Vagina (tissue), 2 donors: ENCODE measurements at regions not wholly inside any gene's neighbourhood (a gene's known extent, or its start where the extent isn't known, plus 50 kb on each side); places are given as distances from the start of the nearest gene placed in this dataset.

Experiments
- DNase-seq, 2 donors: peaks; one replicate each; pipeline ENCODE4 v3.0.0-alpha.2; 2017; ENCODE audit errors: extremely low spot score in 2 of 2
- H3K27ac ChIP-seq: fragments of 200-600 bp; sonication (generic); one replicate; pipeline ENCODE4 v1.5.1; 2019
- H3K27me3 ChIP-seq: fragments of 200-600 bp; sonication (generic); one replicate; pipeline ENCODE4 v1.5.1; 2019
- H3K36me3 ChIP-seq, 2 donors: fragments of 200-600 bp; sonication (generic); one replicate each; pipeline ENCODE4 v1.5.1; 2017 to 2019
- H3K4me1 ChIP-seq: fragments of 200-600 bp; sonication (generic); one replicate; pipeline ENCODE4 v1.5.1; 2019
- H3K4me3 ChIP-seq, 2 donors: fragments of 200-600 bp; sonication (generic); 1 replicate in 1 of 2; 2 replicates in 1 of 2; pipeline ENCODE4 v1.5.1; 2016 to 2019
- H3K9me3 ChIP-seq: fragments of 200-600 bp; sonication (generic); one replicate; pipeline ENCODE4 v1.5.1; 2019
- POLR2A ChIP-seq, 2 donors: fragments of 450-650 bp; IDR thresholded peaks; one replicate each; pipeline ENCODE4 v1.6.1; 2017; ENCODE audit warnings: antibody characterized with exemption in 2 of 2, mild to moderate bottlenecking in 2 of 2, moderate library complexity in 2 of 2
- POLR2AphosphoS5 ChIP-seq, 2 donors: sonication (generic); formaldehyde crosslinking; IDR thresholded peaks; one replicate each; pipeline ENCODE4 v1.9.0; 2017; ENCODE audit warnings: antibody characterized with exemption in 2 of 2, mild to moderate bottlenecking in 2 of 2, low read depth in 1 of 2; ENCODE audit not compliant: insufficient read depth in 1 of 2
- intact Hi-C: fragments of 100-400 bp; cut with DNase I; formaldehyde crosslinking; loops from one replicate; pipeline ENCODE4 v1.15.1; 2023
- TF ChIP-seq, protein P1 (sequence below), 3 experiments: fragments of 450-650 bp in 2 of 3; fragments of 200-600 bp in 1 of 3; sonication (generic) in 1 of 3; IDR thresholded peaks; one replicate each; pipeline ENCODE4 v1.5.1; 2017 to 2019; ENCODE audit warnings: antibody characterized with exemption in 3 of 3, mild to moderate bottlenecking in 2 of 3, moderate library complexity in 2 of 3

DNA sequence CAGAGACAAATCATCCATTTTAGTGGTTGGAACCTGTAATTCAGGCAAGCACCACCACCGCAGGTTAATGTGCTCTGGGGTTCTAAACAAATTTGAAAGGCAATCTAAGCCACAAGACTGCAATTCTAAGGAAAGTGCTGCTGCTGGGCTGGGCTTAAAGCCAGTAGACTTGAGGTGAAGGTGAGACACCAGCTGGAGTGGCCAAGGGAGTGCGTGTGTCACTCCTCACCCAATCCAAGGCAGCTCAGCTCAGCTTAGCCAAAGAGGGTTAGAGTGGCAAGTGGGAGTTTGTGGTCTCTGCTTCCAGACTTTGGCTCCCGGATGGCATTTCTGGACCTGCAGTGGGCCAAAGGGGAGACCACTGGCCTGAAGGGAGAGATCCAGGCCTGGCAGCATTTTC is 1655.6 kb downstream of the SI start:
- Histone ChIP-seq H3K27ac (no peak overlapping the region), H3K36me3 (no peaks in the 10 kb centered on the region), H3K9me3 (no peaks in the 10 kb centered on the region), H3K27me3 (no peaks in the 10 kb centered on the region), H3K4me1 (no peaks in the 10 kb centered on the region), H3K4me3 (no peak overlapping the region)
- intact Hi-C loops, result no loop called here
- DNase-seq, result no peak
- no peak for TF ChIP-seq POLR2AphosphoS5 (IDR thresholded peaks at IDR 0.05; ENCODE audit: insufficient read depth in 1 of 2, low read depth in 1 of 2)
- no peak for TF ChIP-seq POLR2A (IDR thresholded peaks at IDR 0.05)
- TF ChIP-seq, protein P1, sequence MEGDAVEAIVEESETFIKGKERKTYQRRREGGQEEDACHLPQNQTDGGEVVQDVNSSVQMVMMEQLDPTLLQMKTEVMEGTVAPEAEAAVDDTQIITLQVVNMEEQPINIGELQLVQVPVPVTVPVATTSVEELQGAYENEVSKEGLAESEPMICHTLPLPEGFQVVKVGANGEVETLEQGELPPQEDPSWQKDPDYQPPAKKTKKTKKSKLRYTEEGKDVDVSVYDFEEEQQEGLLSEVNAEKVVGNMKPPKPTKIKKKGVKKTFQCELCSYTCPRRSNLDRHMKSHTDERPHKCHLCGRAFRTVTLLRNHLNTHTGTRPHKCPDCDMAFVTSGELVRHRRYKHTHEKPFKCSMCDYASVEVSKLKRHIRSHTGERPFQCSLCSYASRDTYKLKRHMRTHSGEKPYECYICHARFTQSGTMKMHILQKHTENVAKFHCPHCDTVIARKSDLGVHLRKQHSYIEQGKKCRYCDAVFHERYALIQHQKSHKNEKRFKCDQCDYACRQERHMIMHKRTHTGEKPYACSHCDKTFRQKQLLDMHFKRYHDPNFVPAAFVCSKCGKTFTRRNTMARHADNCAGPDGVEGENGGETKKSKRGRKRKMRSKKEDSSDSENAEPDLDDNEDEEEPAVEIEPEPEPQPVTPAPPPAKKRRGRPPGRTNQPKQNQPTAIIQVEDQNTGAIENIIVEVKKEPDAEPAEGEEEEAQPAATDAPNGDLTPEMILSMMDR (IDR thresholded peaks at IDR 0.05), result no peak

DNA sequence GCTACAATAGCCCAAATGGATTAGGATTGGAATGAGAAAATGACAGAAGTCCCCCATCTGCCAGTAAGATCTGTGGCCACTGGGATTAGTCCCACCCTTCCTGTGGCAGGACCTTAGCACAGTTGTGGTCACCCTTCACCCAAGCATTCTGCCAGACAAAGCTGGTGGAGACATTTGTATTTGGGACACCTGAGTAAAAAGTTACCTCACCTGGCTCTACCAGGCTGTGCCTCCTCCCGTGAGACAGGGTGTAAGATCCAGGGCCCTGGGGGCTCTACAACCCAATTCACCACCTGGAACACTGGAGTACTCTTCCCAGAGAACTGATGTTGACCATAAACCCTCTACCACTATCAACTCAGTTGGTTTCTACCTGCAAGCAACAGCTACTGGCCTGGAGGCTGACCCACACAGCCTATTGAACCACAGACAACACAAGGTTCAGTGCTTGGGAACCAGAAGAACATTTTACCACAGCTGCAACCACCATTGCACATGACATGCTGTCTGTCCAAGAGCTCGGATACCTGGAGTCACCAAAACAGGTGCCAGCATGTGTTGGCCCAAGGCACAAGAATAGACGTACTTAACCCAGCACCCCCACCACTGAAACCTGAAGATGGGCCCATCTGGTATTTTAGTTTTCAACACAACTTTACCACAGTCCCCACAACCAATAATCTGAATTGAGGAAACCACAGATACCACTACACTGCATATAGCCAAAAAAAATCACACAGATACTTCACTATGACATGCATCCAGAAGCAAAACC is 1686.7 kb downstream of the SI start:
- H3K27ac ChIP-seq, result no peak overlapping the region
- no peaks in the 10 kb centered on the region for H3K4me1 ChIP-seq
- H3K4me3 ChIP-seq, result no peak overlapping the region
- H3K9me3 ChIP-seq, result no peaks in the 10 kb centered on the region
- H3K36me3 ChIP-seq, result no peaks in the 10 kb centered on the region
- intact Hi-C loops, result no loop called here
- TF ChIP-seq POLR2AphosphoS5 (IDR thresholded peaks at IDR 0.05; ENCODE audit: insufficient read depth in 1 of 2, low read depth in 1 of 2) (no peak), POLR2A (IDR thresholded peaks at IDR 0.05) (no peak)
- TF ChIP-seq, protein P1 (IDR thresholded peaks at IDR 0.05), result no peak
- H3K27me3 ChIP-seq, result no peaks in the 10 kb centered on the region
- no peak for DNase-seq

DNA sequence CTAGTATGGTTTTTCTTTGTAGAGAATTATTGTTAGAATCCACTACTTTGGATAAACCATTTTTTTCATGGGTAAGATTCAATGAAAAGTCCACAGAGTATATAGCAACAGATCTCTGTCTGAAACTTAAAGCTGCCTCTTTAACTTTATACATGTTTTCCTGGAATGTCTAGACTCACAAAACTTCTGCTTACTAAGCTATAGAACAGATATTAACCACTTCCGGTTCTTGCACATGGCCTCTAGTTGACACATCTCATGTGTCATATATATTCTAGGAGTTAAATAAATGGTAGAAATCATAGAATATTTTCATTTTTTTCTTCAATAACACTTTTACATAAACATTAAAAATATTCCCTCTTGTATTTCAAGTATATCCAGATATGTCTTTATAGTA is 1693.9 kb downstream of the SI start:
- DNase-seq, result no peak
- Histone ChIP-seq H3K4me3 (no peak overlapping the region), H3K27me3 (no peaks in the 10 kb centered on the region), H3K4me1 (no peaks in the 10 kb centered on the region), H3K36me3 (no peaks in the 10 kb centered on the region), H3K27ac (no peak overlapping the region), H3K9me3 (no peaks in the 10 kb centered on the region)
- TF ChIP-seq, protein P1 (IDR thresholded peaks at IDR 0.05), result no peak
- TF ChIP-seq POLR2A (IDR thresholded peaks at IDR 0.05) (no peak), POLR2AphosphoS5 (IDR thresholded peaks at IDR 0.05; ENCODE audit: insufficient read depth in 1 of 2, low read depth in 1 of 2) (no peak)
- intact Hi-C loops, result no loop called here

DNA sequence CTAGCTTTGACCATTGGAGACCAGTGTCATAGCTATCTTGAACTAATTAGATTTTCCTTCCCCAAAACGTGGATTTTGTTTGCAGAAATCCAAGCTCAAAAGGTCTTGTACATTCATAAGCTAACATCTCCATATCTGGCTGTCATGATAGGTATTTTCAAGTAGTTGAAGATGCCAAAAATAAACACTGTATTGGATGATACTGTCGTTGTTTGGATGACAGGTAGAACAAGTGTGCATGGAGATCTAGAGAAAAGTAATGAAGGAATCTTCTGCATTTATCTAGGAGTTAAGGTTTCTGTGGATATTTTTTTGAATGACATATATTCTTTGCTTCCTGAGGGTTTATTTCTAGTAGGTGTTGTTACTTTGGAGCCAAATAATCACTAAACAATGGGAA is 1696.1 kb downstream of the SI start:
- no peaks in the 10 kb centered on the region for H3K36me3 ChIP-seq
- H3K27me3 ChIP-seq, result no peaks in the 10 kb centered on the region
- H3K9me3 ChIP-seq, result no peaks in the 10 kb centered on the region
- H3K4me3 ChIP-seq, result no peak overlapping the region
- DNase-seq, result no peak
- intact Hi-C loops, result no loop called here
- no peaks in the 10 kb centered on the region for H3K4me1 ChIP-seq
- TF ChIP-seq, protein P1 (IDR thresholded peaks at IDR 0.05), result no peak
- TF ChIP-seq POLR2A (IDR thresholded peaks at IDR 0.05) (no peak), POLR2AphosphoS5 (IDR thresholded peaks at IDR 0.05; ENCODE audit: insufficient read depth in 1 of 2, low read depth in 1 of 2) (no peak)
- no peak overlapping the region for H3K27ac ChIP-seq

DNA sequence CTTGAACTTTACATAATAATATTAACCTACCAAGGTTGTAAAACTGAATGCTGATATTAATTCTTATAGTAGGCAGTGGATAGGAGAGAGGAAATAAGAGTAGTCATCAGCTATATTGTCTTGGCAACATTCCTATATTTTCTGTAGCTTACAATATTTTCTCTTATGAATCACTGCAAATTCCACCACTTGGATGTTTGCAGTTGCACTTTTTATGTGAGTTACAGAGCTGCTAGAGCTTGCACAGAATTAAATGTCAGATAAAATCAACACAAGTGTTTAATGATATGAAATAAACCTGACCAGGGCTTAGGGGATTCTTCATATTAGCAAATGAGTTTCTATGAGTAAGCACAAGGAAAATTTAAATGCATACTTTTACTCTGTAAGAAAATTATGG is 1710.1 kb downstream of the SI start:
- DNase-seq, result no peak

More for the DNA sequence above, 1710.1 kb downstream of the SI start:
- Histone ChIP-seq H3K4me3 (no peak overlapping the region), H3K27ac (no peak overlapping the region), H3K9me3 (no peaks in the 10 kb centered on the region), H3K36me3 (no peaks in the 10 kb centered on the region), H3K4me1 (no peaks in the 10 kb centered on the region), H3K27me3 (no peaks in the 10 kb centered on the region)
- TF ChIP-seq POLR2AphosphoS5 (IDR thresholded peaks at IDR 0.05; ENCODE audit: insufficient read depth in 1 of 2, low read depth in 1 of 2) (no peak), POLR2A (IDR thresholded peaks at IDR 0.05) (no peak)
- TF ChIP-seq, protein P1 (IDR thresholded peaks at IDR 0.05), result no peak
- intact Hi-C loops, result no loop called here
